ENCODE measurements at regions not wholly inside any gene's neighbourhood (a gene's known extent, or its start where the extent isn't known, plus 50 kb on each side); places are given as distances from the start of the nearest gene placed in this dataset.

- H3K36me3 ChIP-seq, result no peaks in the 10 kb centered on the region
- no peaks in the 10 kb centered on the region for H3K27me3 ChIP-seq
- no peaks in the 10 kb centered on the region for H3K4me1 ChIP-seq
- no peak overlapping the region for H3K4me3 ChIP-seq
- DNase-seq, result no peak
- H3K27ac ChIP-seq, result no peak overlapping the region
- no peaks in the 10 kb centered on the region for H3K9me3 ChIP-seq (replicated peaks)
These were observed 67.0 kb upstream of the BACE2 start for GRCh38 chr21:41100826-41101550.

DNA sequence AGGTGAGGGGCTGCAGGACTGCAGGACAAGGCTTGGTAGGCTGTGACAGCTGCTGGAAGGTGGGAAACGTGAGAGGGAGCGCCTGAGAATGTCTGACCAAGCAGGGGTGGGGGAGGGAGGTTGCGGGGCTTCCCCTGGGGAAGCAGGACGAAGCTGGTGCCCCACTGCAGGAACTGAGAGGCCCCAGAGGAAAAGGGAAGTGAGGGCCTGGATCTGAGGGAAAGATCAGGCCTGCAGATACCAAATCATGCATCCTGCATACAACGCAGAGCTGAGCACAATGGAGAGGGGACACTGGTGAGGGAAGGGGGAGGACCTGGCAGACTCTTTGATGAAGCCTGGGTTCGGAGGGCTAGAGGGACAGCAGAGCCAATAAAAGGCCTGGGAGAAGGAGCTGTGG, 65.7 kb upstream of the BACE2 start:
- DNase-seq, result no peak
- Histone ChIP-seq H3K36me3 (no peaks in the 10 kb centered on the region), H3K27me3 (no peaks in the 10 kb centered on the region), H3K27ac (no peak overlapping the region), H3K4me3 (no peak overlapping the region), H3K9me3 (replicated peaks) (no peaks in the 10 kb centered on the region), H3K4me1 (no peaks in the 10 kb centered on the region)

- no peak overlapping the region for H3K4me3 ChIP-seq
- no peak for DNase-seq
- H3K4me1 ChIP-seq, result no peaks in the 10 kb centered on the region
- H3K36me3 ChIP-seq, result no peaks in the 10 kb centered on the region
- no peak overlapping the region for H3K27ac ChIP-seq
- H3K27me3 ChIP-seq, result peaks cover 7% of the 10 kb centered on the region; the same call in 1 of the 2 replicates
- no peaks in the 10 kb centered on the region for H3K9me3 ChIP-seq (replicated peaks)
These were observed 60.4 kb upstream of the BACE2 start for GRCh38 chr21:41107602-41108001.

DNA sequence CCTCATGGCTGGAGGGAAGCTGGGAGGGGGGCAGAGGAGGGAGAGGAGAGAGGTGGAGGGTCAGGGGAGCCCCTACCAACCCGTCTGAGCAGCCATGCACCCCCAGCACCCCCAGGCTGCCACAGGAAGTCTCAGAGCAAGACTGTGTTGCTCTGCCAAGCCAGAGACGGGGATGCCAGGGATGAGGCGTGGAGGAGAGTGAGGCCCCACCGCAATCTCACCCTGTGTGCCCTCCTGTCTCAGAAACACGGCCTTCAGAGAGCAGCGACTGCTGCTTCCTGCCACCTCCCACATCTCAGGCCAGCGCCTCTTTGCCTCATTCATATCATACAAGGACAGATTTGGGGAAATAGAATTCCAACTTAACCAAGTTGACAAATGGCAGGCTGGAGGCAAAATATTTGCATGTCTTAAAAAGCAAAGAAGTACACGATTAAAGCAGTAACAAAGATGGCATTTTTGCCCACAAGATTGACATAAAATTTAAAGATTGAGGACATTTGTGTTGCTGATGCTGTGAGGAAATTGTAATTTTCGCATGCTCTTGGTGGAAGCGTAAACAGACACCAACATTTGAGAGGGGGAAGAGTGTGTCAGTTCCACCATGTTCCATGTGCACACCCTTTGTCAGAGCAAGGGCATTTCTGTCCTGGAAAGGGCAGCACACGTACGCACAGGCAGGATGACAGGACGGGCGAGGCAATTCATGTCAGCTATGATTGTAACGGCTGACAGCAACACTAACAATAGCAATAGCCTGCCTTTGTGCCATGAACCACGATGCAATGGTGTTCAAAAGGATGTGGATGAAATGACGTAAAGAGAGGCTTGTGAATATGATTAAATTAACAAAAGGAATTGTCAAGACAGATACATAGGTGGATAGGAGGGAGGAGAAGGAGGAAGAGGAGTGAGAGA, 59.0 kb upstream of the BACE2 start:
- H3K4me1 ChIP-seq, result no peaks in the 10 kb centered on the region
- no peak for DNase-seq
- no peak overlapping the region for H3K4me3 ChIP-seq
- no peaks in the 10 kb centered on the region for H3K9me3 ChIP-seq (replicated peaks)
- no peak overlapping the region for H3K27ac ChIP-seq
- H3K36me3 ChIP-seq, result no peaks in the 10 kb centered on the region
- H3K27me3 ChIP-seq, result peaks cover 7% of the 10 kb centered on the region; the same call in 1 of the 2 replicates

GRCh38 chr21:41110161-41110560, 57.8 kb upstream of the BACE2 start:
- DNase-seq, result no peak
- no peak overlapping the region for H3K27ac ChIP-seq
- no peaks in the 10 kb centered on the region for H3K36me3 ChIP-seq
- H3K4me3 ChIP-seq, result no peak overlapping the region
- no peaks in the 10 kb centered on the region for H3K9me3 ChIP-seq (replicated peaks)
- no peaks in the 10 kb centered on the region for H3K4me1 ChIP-seq
- H3K27me3 ChIP-seq, result peaks cover 7% of the 10 kb centered on the region; the same call in 1 of the 2 replicates

GRCh38 chr21:41110664-41111063, 57.3 kb upstream of the BACE2 start:
- DNase-seq, result no peak
- Histone ChIP-seq H3K4me1 (no peaks in the 10 kb centered on the region), H3K9me3 (replicated peaks) (no peaks in the 10 kb centered on the region), H3K27ac (no peak overlapping the region), H3K36me3 (no peaks in the 10 kb centered on the region), H3K4me3 (no peak overlapping the region), H3K27me3 (peaks cover 7% of the 10 kb centered on the region; the same call in 1 of the 2 replicates)

- Histone ChIP-seq H3K9me3 (replicated peaks) (no peaks in the 10 kb centered on the region), H3K27me3 (peaks cover 7% of the 10 kb centered on the region; the same call in 1 of the 2 replicates), H3K4me3 (no peak overlapping the region), H3K4me1 (no peaks in the 10 kb centered on the region), H3K36me3 (no peaks in the 10 kb centered on the region), H3K27ac (no peak overlapping the region)
- no peak for DNase-seq
These were observed 56.3 kb upstream of the BACE2 start for GRCh38 chr21:41111681-41112080.

GRCh38 chr21:41112740-41113692, 54.9 kb upstream of the BACE2 start:
- DNase-seq, result peak; percentile 11 to 14
- no peaks in the 10 kb centered on the region for H3K36me3 ChIP-seq
- H3K4me3 ChIP-seq, result no peak overlapping the region
- no peak overlapping the region for H3K27ac ChIP-seq
- no peaks in the 10 kb centered on the region for H3K4me1 ChIP-seq
- no peaks in the 10 kb centered on the region for H3K9me3 ChIP-seq (replicated peaks)
- H3K27me3 ChIP-seq, result peaks cover 7% of the 10 kb centered on the region; the same call in 1 of the 2 replicates

- Histone ChIP-seq H3K9me3 (replicated peaks) (no peaks in the 10 kb centered on the region), H3K4me3 (no peak overlapping the region), H3K4me1 (no peaks in the 10 kb centered on the region), H3K27ac (no peak overlapping the region), H3K27me3 (no peaks in the 10 kb centered on the region), H3K36me3 (no peaks in the 10 kb centered on the region)
- no peak for DNase-seq
These were observed 52.1 kb upstream of the BACE2 start for GRCh38 chr21:41115851-41116250.

Data from SJCRH30 (cell line).